Sigmoid colon (tissue), 6 donors: ENCODE measurements at regions not wholly inside any gene's neighbourhood (a gene's known extent, or its start where the extent isn't known, plus 50 kb on each side); places are given as distances from the start of the nearest gene placed in this dataset.

Experiments used
- DNase-seq: peaks from one replicate; pipeline ENCODE4 v3.0.0-alpha.2; 2019
- H3K27ac ChIP-seq, 4 donors: fragments of 200-600 bp; sonication (generic); one replicate each; pipeline ENCODE4 v1.5.1; 2016 to 2019; ENCODE audit warnings: mild to moderate bottlenecking in 1 of 4
- H3K27me3 ChIP-seq, 3 donors: fragments of 200-600 bp; sonication (generic); one replicate each; pipeline ENCODE4 v1.5.1; 2019; ENCODE audit warnings: mild to moderate bottlenecking in 1 of 3
- H3K36me3 ChIP-seq, 4 donors: fragments of 200-600 bp; sonication (generic); one replicate each; pipeline ENCODE4 v1.5.1; 2016 to 2019
- H3K4me1 ChIP-seq, 4 donors: fragments of 200-600 bp; sonication (generic); one replicate each; pipeline ENCODE4 v1.5.1; 2017 to 2019
- H3K4me3 ChIP-seq, 4 donors: fragments of 200-600 bp; sonication (generic); one replicate each; pipeline ENCODE4 v1.5.1; 2017 to 2019; ENCODE audit warnings: mild to moderate bottlenecking in 2 of 4, moderate library complexity in 1 of 4
- H3K9me3 ChIP-seq, 4 donors: fragments of 200-600 bp in 3 of 4; sonication (generic) in 3 of 4; one replicate each; pipeline versions ENCODE4 v1.5.1 to v1.6.1; 2013 to 2019
- EP300 ChIP-seq, 4 donors: sonication (generic); formaldehyde crosslinking; IDR thresholded peaks; one replicate each; pipeline ENCODE4 v1.6.1; 2017; ENCODE audit warnings: antibody characterized with exemption in 4 of 4
- POLR2A ChIP-seq, 2 donors: fragments of 450-650 bp; IDR thresholded peaks; one replicate each; pipeline ENCODE4 v1.6.1; 2016; ENCODE audit warnings: antibody characterized with exemption in 2 of 2, mild to moderate bottlenecking in 2 of 2, moderate library complexity in 2 of 2
- POLR2AphosphoS5 ChIP-seq, 4 donors: sonication (generic); formaldehyde crosslinking; IDR thresholded peaks; one replicate each; pipeline ENCODE4 v1.6.1; 2017; ENCODE audit warnings: antibody characterized with exemption in 4 of 4
- WGBS, 2 donors: extraction: QIAGEN DNeasy Blood & Tissue Kit; methylation state at CpG; one replicate each; pipeline ENCODE4 v1.1.7; 2013; 5-methylcytosine and 5-hydroxymethylcytosine counted together
- intact Hi-C: fragments of 100-400 bp; cut with DNase I; formaldehyde crosslinking; loops from one replicate; pipeline ENCODE4 v1.15.1; 2023
- TF ChIP-seq, protein P1 (sequence below), 4 experiments: fragments of 450-650 bp in 3 of 4; fragments of 200-600 bp in 1 of 4; IDR thresholded peaks; one replicate each; pipeline ENCODE4 v1.5.1; 2016 to 2019; ENCODE audit warnings: antibody characterized with exemption in 4 of 4, mild to moderate bottlenecking in 3 of 4, moderate library complexity in 2 of 4
- donor health status: healthy with polysubstance abuse.
- donor health status: healthy.

DNA sequence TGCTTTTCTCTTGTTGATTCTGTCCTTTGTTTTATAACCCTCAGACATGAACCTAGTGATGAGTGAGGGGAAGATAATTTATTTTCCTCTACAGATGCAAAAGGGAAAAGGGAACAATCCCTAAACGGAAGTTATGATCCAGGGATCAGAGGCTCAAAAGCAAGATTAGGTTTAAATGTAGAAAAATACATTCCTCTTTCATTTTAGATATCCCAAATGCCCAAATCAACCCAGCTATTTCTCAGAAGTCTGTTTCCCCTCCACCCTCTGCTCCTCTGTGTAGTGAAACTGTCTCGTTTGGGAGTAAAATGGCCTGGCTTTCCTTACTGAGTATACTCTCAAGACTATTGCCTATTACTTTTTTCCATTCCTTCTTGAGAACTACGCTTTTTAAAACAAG lies 97.1 kb downstream of the PRL start:
- intact Hi-C loops, result no loop called here
- Histone ChIP-seq H3K27me3 (no peaks in the 10 kb centered on the region), H3K4me3 (no peak overlapping the region), H3K36me3 (no peaks in the 10 kb centered on the region), H3K4me1 (no peaks in the 10 kb centered on the region), H3K9me3 (no peaks in the 10 kb centered on the region), H3K27ac (no peak overlapping the region)
- DNase-seq, result no peak
- TF ChIP-seq EP300 (IDR thresholded peaks at IDR 0.05) (no peak), POLR2A (IDR thresholded peaks at IDR 0.05) (no peak)
- 86 to 88% methylated on average over 3 of the region's 3 CpGs for WGBS, 2 donors

DNA sequence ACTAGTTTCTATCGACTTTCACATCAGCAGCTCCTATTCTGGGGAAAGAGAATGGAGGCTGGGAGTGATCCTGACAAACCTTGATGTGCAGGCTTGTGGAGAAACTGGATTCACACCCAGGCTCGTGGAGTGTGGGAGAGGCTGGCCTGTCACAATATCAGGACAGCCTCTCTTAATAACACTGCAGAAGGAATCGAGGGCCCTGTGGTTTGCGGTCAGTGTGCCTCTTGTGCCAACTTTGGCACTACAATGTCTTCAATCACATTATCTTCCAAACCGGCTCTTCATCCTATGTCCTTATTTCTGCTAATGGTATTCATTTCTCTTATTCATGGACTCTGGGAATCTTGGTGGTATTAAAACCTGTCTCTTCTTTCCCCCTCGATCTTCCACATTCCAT lies 92.7 kb downstream of the PRL start:
- TF ChIP-seq POLR2AphosphoS5 (IDR thresholded peaks at IDR 0.05) (no peak), EP300 (IDR thresholded peaks at IDR 0.05) (no peak), POLR2A (IDR thresholded peaks at IDR 0.05) (no peak)
- TF ChIP-seq, protein P1, sequence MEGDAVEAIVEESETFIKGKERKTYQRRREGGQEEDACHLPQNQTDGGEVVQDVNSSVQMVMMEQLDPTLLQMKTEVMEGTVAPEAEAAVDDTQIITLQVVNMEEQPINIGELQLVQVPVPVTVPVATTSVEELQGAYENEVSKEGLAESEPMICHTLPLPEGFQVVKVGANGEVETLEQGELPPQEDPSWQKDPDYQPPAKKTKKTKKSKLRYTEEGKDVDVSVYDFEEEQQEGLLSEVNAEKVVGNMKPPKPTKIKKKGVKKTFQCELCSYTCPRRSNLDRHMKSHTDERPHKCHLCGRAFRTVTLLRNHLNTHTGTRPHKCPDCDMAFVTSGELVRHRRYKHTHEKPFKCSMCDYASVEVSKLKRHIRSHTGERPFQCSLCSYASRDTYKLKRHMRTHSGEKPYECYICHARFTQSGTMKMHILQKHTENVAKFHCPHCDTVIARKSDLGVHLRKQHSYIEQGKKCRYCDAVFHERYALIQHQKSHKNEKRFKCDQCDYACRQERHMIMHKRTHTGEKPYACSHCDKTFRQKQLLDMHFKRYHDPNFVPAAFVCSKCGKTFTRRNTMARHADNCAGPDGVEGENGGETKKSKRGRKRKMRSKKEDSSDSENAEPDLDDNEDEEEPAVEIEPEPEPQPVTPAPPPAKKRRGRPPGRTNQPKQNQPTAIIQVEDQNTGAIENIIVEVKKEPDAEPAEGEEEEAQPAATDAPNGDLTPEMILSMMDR (IDR thresholded peaks at IDR 0.05), result no peak
- 73 to 93% methylated on average over 6 of the region's 6 CpGs for WGBS, 2 donors
- no peak for DNase-seq
- intact Hi-C loops, result no loop called here
- no peaks in the 10 kb centered on the region for H3K9me3 ChIP-seq
- H3K36me3 ChIP-seq, result no peaks in the 10 kb centered on the region
- H3K4me1 ChIP-seq, result no peaks in the 10 kb centered on the region
- H3K27me3 ChIP-seq, result no peaks in the 10 kb centered on the region
- H3K27ac ChIP-seq, result no peak overlapping the region
- no peak overlapping the region for H3K4me3 ChIP-seq

DNA sequence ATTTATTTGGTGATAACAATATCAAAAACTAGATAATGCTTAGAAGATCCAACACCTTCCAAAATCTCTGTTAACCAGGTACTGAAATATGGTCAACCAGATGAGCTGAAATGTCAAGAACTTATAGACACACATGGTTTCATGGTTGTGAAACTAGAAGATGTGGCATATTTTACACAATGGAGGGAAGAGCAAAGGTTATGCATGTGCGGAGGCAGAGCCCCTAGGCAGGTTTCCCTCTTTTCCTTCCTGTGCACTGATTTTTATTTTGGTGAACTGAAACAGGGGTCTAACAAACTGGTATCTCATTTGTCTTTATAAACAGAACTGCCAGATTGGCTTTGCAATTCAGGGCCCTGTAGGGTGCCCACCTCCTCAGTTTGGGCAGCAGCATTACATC lies 91.6 kb downstream of the PRL start:
- no peaks in the 10 kb centered on the region for H3K9me3 ChIP-seq
- no peak overlapping the region for H3K4me3 ChIP-seq
- no peaks in the 10 kb centered on the region for H3K27me3 ChIP-seq
- TF ChIP-seq POLR2AphosphoS5 (IDR thresholded peaks at IDR 0.05) (no peak), EP300 (IDR thresholded peaks at IDR 0.05) (no peak), POLR2A (IDR thresholded peaks at IDR 0.05) (no peak)
- TF ChIP-seq, protein P1 (IDR thresholded peaks at IDR 0.05), result no peak
- 37 to 98% methylated on average over 1 of the region's 1 CpG for WGBS, 2 donors
- H3K4me1 ChIP-seq, result no peaks in the 10 kb centered on the region
- no peaks in the 10 kb centered on the region for H3K36me3 ChIP-seq
- intact Hi-C loops, result no loop called here
- DNase-seq, result no peak
- H3K27ac ChIP-seq, result no peak overlapping the region

DNA sequence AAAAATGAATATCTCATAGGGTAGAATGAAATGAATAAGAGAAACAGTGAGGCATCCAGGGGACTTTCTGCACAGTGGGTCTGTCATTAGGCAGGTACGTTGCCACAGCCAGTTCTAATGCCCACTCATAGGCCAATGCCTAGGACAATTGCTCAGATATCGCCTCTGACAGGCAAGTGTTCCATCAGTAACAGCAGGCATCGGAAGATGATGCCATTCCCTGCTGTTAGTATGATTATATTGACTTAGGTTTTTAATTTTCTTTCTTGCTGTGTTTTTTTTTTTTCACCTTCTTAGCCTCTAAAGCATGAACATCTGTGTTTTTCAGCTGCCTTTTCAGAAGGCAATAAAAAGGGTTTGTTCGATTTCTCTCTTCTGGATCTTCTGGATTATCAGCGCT lies 90.7 kb downstream of the PRL start:
- intact Hi-C loops, result no loop called here
- Histone ChIP-seq H3K27ac (no peak overlapping the region), H3K4me1 (no peaks in the 10 kb centered on the region), H3K9me3 (no peaks in the 10 kb centered on the region), H3K36me3 (no peaks in the 10 kb centered on the region), H3K27me3 (no peaks in the 10 kb centered on the region), H3K4me3 (no peak overlapping the region)
- TF ChIP-seq EP300 (IDR thresholded peaks at IDR 0.05), result no peak
- TF ChIP-seq, protein P1 (IDR thresholded peaks at IDR 0.05), result no peak
- no peak for TF ChIP-seq POLR2A (IDR thresholded peaks at IDR 0.05)
- no peak for TF ChIP-seq POLR2AphosphoS5 (IDR thresholded peaks at IDR 0.05)
- no peak for DNase-seq
- WGBS, 2 donors, result 75 to 87% methylated on average over 5 of the region's 5 CpGs

DNA sequence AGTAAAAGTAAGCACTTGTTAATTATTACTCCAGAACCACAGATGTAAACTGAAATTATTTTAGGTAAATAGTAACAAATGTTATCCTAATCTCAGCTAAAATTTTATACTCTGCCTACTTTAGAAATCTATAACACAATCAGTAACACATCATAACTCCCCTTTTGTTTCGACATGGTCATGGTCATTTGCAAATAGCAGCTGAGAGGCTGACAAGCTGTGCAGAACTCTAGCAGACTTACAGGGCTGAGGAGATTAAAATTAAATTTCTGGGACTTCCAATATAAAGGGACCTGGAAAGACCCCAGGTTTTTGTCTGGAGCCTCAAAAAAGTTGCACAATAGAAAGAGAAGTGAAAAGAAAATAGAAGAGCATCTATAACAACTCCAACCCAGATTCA lies 88.8 kb downstream of the PRL start:
- Histone ChIP-seq H3K36me3 (no peaks in the 10 kb centered on the region), H3K27ac (no peak overlapping the region), H3K4me1 (no peaks in the 10 kb centered on the region), H3K4me3 (no peak overlapping the region), H3K27me3 (no peaks in the 10 kb centered on the region), H3K9me3 (no peaks in the 10 kb centered on the region)
- no peak for TF ChIP-seq POLR2A (IDR thresholded peaks at IDR 0.05)
- TF ChIP-seq, protein P1 (IDR thresholded peaks at IDR 0.05), result no peak
- no peak for TF ChIP-seq POLR2AphosphoS5 (IDR thresholded peaks at IDR 0.05)
- no peak for TF ChIP-seq EP300 (IDR thresholded peaks at IDR 0.05)
- DNase-seq, result no peak
- 73 to 75% methylated on average over 1 of the region's 1 CpG for WGBS, 2 donors
- intact Hi-C loops, result no loop called here
